GM12878 (cell line): ENCODE measurements at regions not wholly inside any gene's neighbourhood (a gene's known extent, or its start where the extent isn't known, plus 50 kb on each side); places are given as distances from the start of the nearest gene placed in this dataset.

Source experiments
- ATAC-seq: fragments of 200-7000 bp; cut with Tn5 transposase; 3 replicates; pipeline ENCODE4 v1.9.1; 2020; ENCODE audit warnings: mild to moderate bottlenecking, moderate library complexity
- BruUV-seq: library from RNA; stranded (reverse); fragments of 400-500 nt; replicated peaks from 2 replicates; lab custom pipeline; 2021; lab: Mats Ljungman, UMichigan
- CTCF ChIA-PET: fragments of 300-600 bp; sonication (Branson Sonifier 250); formaldehyde crosslinking; extraction: SDS; loops from one replicate; lab custom pipeline; 2021; ENCODE audit warnings: inconsistent platforms; lab: Yijun Ruan, JAX
- POLR2A ChIA-PET: fragments of 350-600 bp; formaldehyde crosslinking; extraction: SDS; loops from one replicate; lab custom pipeline; 2021; ENCODE audit warnings: inconsistent platforms; lab: Charles Lee
- RAD21 ChIA-PET: fragments of 300-600 bp; sonication (Branson Sonifier 250); formaldehyde crosslinking; loops from one replicate; lab custom pipeline; 2023; ENCODE audit warnings: antibody characterized with exemption; ENCODE audit not compliant: unreplicated experiment; lab: Charles Lee
- SMC1A ChIA-PET: fragments of 300-600 bp; sonication (Branson Sonifier 250); formaldehyde crosslinking; loops from one replicate; lab custom pipeline; 2023; ENCODE audit not compliant: unreplicated experiment, uncharacterized antibody; lab: Charles Lee
- DNase-seq: peaks from one replicate; pipeline ENCODE4 v3.0.0-alpha.2; 2011; ENCODE audit warnings: low read depth, low spot score
- FAIRE-seq: peaks from 3 replicates; lab custom pipeline; 2011; peaks lifted over from hg19 to GRCh38; lab: Jason Lieb, UNC
- H2AFZ ChIP-seq: 2 replicates; pipeline ENCODE4 v1.6.0; 2011; ENCODE audit warnings: low read depth, low read length, control low read depth; ENCODE audit not compliant: control insufficient read depth
- H3K27ac ChIP-seq: 2 replicates; pipeline ENCODE4 v1.5.1; 2011; ENCODE audit warnings: control low read depth; ENCODE audit not compliant: control insufficient read depth, insufficient read depth
- H3K27me3 ChIP-seq, 2 experiments: replicated peaks in 1 of 2; 2 replicates each; pipeline versions ENCODE4 v1.6.0 to v1.6.1; 2011; ENCODE audit warnings: low read length in 1 of 2; ENCODE audit not compliant: control insufficient read depth in 2 of 2, insufficient read depth in 2 of 2
- H3K36me3 ChIP-seq, 2 experiments: 2 replicates each; pipeline ENCODE4 v1.5.1; 2011; ENCODE audit warnings: low read length in 1 of 2; ENCODE audit not compliant: control insufficient read depth in 2 of 2, insufficient read depth in 2 of 2
- H3K4me1 ChIP-seq: 2 replicates; pipeline ENCODE4 v1.6.1; 2011; ENCODE audit warnings: mild to moderate bottlenecking, low read length, moderate library complexity, mixed read lengths; ENCODE audit not compliant: control insufficient read depth, insufficient read depth
- H3K4me2 ChIP-seq: 2 replicates; pipeline ENCODE4 v1.6.0; 2011; ENCODE audit warnings: control low read depth; ENCODE audit not compliant: control insufficient read depth, insufficient read depth
- H3K4me3 ChIP-seq: fragments of 200-600 bp; sonication (generic); 2 replicates; pipeline ENCODE4 v1.5.1; 2016
- H3K79me2 ChIP-seq: 2 replicates; pipeline ENCODE4 v1.6.0; 2011; ENCODE audit warnings: low read length; ENCODE audit not compliant: control insufficient read depth, insufficient read depth
- H3K9ac ChIP-seq: 2 replicates; pipeline ENCODE4 v1.8.0; 2011; ENCODE audit warnings: low read length, control low read depth, mixed read lengths; ENCODE audit not compliant: control insufficient read depth, insufficient read depth
- H3K9me3 ChIP-seq: replicated peaks from 3 replicates; pipeline ENCODE4 v1.5.1; 2011; ENCODE audit warnings: mild to moderate bottlenecking, low read length; ENCODE audit not compliant: control insufficient read depth, insufficient read depth
- H4K20me1 ChIP-seq: 2 replicates; pipeline ENCODE4 v1.6.0; 2011; ENCODE audit not compliant: control insufficient read depth, insufficient read depth
- GABPA ChIP-seq: IDR thresholded peaks from 2 replicates; pipeline ENCODE4 v1.6.1; 2014; ENCODE audit warnings: antibody characterized with exemption, low read depth, mild to moderate bottlenecking, inconsistent platforms
- GATAD2B ChIP-seq: fragments of 450-650 bp; conservative IDR thresholded peaks from 2 replicates; pipeline ENCODE4 v1.6.1; 2017; ENCODE audit warnings: low read depth, mild to moderate bottlenecking, moderate library complexity
- POU2F2 ChIP-seq: IDR thresholded peaks from 3 replicates; pipeline ENCODE4 v1.6.1; 2011; ENCODE audit warnings: low read depth, mild to moderate bottlenecking, low read length, borderline replicate concordance
- RFX5 ChIP-seq: IDR thresholded peaks from 2 replicates; pipeline ENCODE4 v1.6.1; 2011; ENCODE audit warnings: low read depth, low read length, improper control_type of control experiment
- RUNX3 ChIP-seq: IDR thresholded peaks from 2 replicates; pipeline ENCODE4 v1.6.1; 2012; ENCODE audit warnings: low read length, inconsistent platforms
- SP1 ChIP-seq: IDR thresholded peaks from one replicate; pipeline ENCODE4 v1.6.1; 2011; ENCODE audit warnings: low read depth, low read length
- SPI1 ChIP-seq: IDR thresholded peaks from 2 replicates; pipeline ENCODE4 v1.6.1; 2011; ENCODE audit warnings: low read depth, mild to moderate bottlenecking, low read length, moderate library complexity, borderline replicate concordance; ENCODE audit not compliant: insufficient read depth
- STAT1 ChIP-seq: fragments of 450-650 bp; conservative IDR thresholded peaks from 2 replicates; pipeline ENCODE4 v1.6.1; 2014; ENCODE audit warnings: antibody characterized with exemption, mild to moderate bottlenecking
- SUZ12 ChIP-seq: fragments of 200-600 bp; sonication (generic); IDR thresholded peaks from one replicate; pipeline ENCODE4 v1.6.1; 2018; ENCODE audit warnings: antibody characterized with exemption, mild to moderate bottlenecking; ENCODE audit not compliant: unreplicated experiment
- TARDBP ChIP-seq: IDR thresholded peaks from 2 replicates; pipeline ENCODE4 v1.6.1; 2016; ENCODE audit warnings: borderline replicate concordance
- WGBS: methylation state at CpG from one replicate; pipeline ENCODE4 v1.1.6; 2016; ENCODE audit warnings: low lambda C conversion rate; ENCODE audit not compliant: insufficient replicate concordance, insufficient coverage; ENCODE audit errors: missing lambda C conversion rate; 5-methylcytosine and 5-hydroxymethylcytosine counted together
- in situ Hi-C: fragments of 300-500 bp; cut with MboI; formaldehyde crosslinking; loops from 9 replicates; pipeline ENCODE4 v1.14.3; 2018; ENCODE audit warnings: mixed read lengths
- intact Hi-C: fragments of 100-400 bp; cut with micrococcal nuclease; formaldehyde crosslinking; loops from one replicate; pipeline ENCODE4 v1.14.2; 2022; ENCODE audit not compliant: unreplicated experiment
- TF ChIP-seq, protein P1 (sequence below): fragments of 450-650 bp; formaldehyde crosslinking; IDR thresholded peaks from 2 replicates; pipeline ENCODE4 v1.5.0; 2022; ENCODE audit warnings: mild to moderate bottlenecking, missing genetic modification characterization
- TF ChIP-seq, protein P2 (sequence below): IDR thresholded peaks from 2 replicates; pipeline ENCODE4 v1.6.1; 2011; ENCODE audit warnings: borderline replicate concordance, low read depth, mild to moderate bottlenecking, moderate library complexity, mixed read lengths, low read length; ENCODE audit not compliant: insufficient read depth; ENCODE audit errors: extremely low read length
- TF ChIP-seq, protein P3 (sequence below): fragments of 450-650 bp; IDR thresholded peaks from 2 replicates; pipeline ENCODE4 v1.6.1; 2016; ENCODE audit warnings: mild to moderate bottlenecking

- Histone ChIP-seq H3K9ac (no peak overlapping the region), H4K20me1 (no peaks in the 10 kb centered on the region), H3K27me3 (no peaks in the 10 kb centered on the region), H3K4me3 (no peak overlapping the region), H3K79me2 (no peaks in the 10 kb centered on the region), H3K4me1 (no peaks in the 10 kb centered on the region), H3K9me3 (no peaks in the 10 kb centered on the region), H3K4me2 (no peak overlapping the region), H3K36me3 (no peaks in the 10 kb centered on the region), H2AFZ (no peak overlapping the region), H3K27ac (no peak overlapping the region)
- RAD21 ChIA-PET = no interaction called here
- no peak for DNase-seq
- 13% methylated on average over 15 of the region's 15 CpGs for WGBS
- in situ Hi-C loops (no loop called here), intact Hi-C loops (no loop called here)
- TF ChIP-seq POU2F2 (no peak), STAT1 (no peak), SP1 (no peak), RUNX3 (no peak), GABPA (no peak), TARDBP (no peak)
- SMC1A ChIA-PET = no interaction called here
- POLR2A ChIA-PET = no interaction called here
- CTCF ChIA-PET = no interaction called here
- no peak for FAIRE-seq
- BruUV-seq = no TSS peak
- ATAC-seq = no peak
Observed at GRCh38 chr11:70582886-70583641, 184.7 kb downstream of the CTTN start.

GRCh38 chr11:70583781-70584218 lies 185.5 kb downstream of the CTTN start:
- Histone ChIP-seq H3K27me3 (no peaks in the 10 kb centered on the region), H3K79me2 (no peaks in the 10 kb centered on the region), H4K20me1 (no peaks in the 10 kb centered on the region), H3K27ac (no peak overlapping the region), H3K9me3 (no peaks in the 10 kb centered on the region), H3K9ac (no peak overlapping the region), H2AFZ (no peak overlapping the region), H3K4me2 (no peak overlapping the region), H3K36me3 (no peaks in the 10 kb centered on the region), H3K4me1 (no peaks in the 10 kb centered on the region), H3K4me3 (no peak overlapping the region)
- in situ Hi-C loops = no loop called here
- SMC1A ChIA-PET = no interaction called here
- RAD21 ChIA-PET = no interaction called here
- POLR2A ChIA-PET = no interaction called here
- FAIRE-seq = no peak
- no peak for ATAC-seq
- BruUV-seq = no TSS peak
- WGBS = 61% methylated on average over 17 of the region's 17 CpGs
- CTCF ChIA-PET = no interaction called here
- DNase-seq = no peak
- intact Hi-C loops = no loop called here
- TF ChIP-seq, protein P1, sequence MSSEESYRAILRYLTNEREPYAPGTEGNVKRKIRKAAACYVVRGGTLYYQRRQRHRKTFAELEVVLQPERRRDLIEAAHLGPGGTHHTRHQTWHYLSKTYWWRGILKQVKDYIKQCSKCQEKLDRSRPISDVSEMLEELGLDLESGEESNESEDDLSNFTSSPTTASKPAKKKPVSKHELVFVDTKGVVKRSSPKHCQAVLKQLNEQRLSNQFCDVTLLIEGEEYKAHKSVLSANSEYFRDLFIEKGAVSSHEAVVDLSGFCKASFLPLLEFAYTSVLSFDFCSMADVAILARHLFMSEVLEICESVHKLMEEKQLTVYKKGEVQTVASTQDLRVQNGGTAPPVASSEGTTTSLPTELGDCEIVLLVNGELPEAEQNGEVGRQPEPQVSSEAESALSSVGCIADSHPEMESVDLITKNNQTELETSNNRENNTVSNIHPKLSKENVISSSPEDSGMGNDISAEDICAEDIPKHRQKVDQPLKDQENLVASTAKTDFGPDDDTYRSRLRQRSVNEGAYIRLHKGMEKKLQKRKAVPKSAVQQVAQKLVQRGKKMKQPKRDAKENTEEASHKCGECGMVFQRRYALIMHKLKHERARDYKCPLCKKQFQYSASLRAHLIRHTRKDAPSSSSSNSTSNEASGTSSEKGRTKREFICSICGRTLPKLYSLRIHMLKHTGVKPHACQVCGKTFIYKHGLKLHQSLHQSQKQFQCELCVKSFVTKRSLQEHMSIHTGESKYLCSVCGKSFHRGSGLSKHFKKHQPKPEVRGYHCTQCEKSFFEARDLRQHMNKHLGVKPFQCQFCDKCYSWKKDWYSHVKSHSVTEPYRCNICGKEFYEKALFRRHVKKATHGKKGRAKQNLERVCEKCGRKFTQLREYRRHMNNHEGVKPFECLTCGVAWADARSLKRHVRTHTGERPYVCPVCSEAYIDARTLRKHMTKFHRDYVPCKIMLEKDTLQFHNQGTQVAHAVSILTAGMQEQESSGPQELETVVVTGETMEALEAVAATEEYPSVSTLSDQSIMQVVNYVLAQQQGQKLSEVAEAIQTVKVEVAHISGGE (CRISPR knock-in tag) = no peak
- TF ChIP-seq, protein P2, sequence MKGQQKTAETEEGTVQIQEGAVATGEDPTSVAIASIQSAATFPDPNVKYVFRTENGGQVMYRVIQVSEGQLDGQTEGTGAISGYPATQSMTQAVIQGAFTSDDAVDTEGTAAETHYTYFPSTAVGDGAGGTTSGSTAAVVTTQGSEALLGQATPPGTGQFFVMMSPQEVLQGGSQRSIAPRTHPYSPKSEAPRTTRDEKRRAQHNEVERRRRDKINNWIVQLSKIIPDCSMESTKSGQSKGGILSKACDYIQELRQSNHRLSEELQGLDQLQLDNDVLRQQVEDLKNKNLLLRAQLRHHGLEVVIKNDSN = no peak
- TF ChIP-seq, protein P3, sequence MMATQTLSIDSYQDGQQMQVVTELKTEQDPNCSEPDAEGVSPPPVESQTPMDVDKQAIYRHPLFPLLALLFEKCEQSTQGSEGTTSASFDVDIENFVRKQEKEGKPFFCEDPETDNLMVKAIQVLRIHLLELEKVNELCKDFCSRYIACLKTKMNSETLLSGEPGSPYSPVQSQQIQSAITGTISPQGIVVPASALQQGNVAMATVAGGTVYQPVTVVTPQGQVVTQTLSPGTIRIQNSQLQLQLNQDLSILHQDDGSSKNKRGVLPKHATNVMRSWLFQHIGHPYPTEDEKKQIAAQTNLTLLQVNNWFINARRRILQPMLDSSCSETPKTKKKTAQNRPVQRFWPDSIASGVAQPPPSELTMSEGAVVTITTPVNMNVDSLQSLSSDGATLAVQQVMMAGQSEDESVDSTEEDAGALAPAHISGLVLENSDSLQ = no peak
- TF ChIP-seq GATAD2B (no peak), RFX5 (no peak), SUZ12 (no peak), SPI1 (no peak)
